GM04503 (cell line): ENCODE measurements at regions not wholly inside any gene's neighbourhood (a gene's known extent, or its start where the extent isn't known, plus 50 kb on each side); places are given as distances from the start of the nearest gene placed in this dataset.

Experiments
- DNase-seq: peaks from one replicate; pipeline ENCODE4 v3.0.0-alpha.2; 2012; ENCODE audit warnings: low read depth

DNA sequence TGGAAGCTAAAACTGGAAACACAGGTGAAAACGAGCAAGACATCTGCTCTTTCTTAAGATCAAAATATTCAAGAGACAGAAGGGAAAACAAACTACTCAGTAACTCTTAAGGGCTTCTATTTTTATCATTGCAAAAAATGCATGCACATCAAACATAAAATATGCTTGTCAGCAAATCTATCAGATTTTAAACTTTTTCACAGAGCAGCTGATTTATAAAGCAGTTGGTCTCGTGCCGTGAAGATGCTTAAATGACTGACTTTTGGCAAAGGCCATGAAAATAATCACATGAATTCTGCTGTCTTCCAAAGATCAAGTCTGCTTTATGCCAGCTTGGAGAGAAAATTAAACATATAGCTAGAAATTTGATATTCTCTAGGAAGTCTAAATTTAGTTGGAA lies 482.1 kb upstream of the HS3ST1 start:
- no peak for DNase-seq

DNA sequence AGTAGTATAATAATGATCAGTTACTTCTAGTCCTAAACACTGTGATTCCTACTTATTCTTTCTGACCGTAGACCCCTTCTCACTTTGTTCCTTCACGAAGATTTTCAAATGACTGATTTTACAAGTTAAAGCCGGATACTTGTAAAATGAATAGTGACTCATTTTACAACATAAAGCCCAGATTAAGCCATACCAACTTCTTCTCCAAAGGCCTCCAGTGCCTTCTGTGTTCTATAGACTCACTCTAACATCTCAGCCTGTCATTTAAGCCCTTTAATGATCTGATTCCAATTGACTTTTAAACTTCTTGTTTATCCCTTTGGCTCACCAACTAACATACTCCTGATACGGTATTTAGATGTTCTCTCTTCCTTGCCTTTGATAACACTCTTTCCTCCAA lies 480.0 kb upstream of the HS3ST1 start:
- DNase-seq: no peak

DNA sequence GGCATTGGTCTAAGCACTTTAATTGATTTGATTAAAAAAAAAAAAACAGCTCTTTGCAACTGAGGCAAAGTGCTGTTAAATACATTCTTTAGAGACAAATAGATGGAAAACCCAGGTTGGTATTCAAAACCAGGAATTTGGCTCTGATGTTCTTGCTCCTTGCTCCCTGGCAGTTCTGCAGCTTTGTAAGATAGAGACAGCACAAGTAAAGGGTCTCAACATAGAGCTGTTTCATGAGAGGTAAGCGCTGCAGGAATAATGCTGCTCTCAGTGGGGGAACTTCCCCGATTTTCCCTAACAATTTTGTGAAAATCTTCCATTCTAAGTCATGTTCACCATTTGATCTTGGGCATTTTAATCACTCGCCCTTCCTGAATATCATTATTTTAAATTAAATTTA lies 479.5 kb upstream of the HS3ST1 start:
- no peak for DNase-seq

DNA sequence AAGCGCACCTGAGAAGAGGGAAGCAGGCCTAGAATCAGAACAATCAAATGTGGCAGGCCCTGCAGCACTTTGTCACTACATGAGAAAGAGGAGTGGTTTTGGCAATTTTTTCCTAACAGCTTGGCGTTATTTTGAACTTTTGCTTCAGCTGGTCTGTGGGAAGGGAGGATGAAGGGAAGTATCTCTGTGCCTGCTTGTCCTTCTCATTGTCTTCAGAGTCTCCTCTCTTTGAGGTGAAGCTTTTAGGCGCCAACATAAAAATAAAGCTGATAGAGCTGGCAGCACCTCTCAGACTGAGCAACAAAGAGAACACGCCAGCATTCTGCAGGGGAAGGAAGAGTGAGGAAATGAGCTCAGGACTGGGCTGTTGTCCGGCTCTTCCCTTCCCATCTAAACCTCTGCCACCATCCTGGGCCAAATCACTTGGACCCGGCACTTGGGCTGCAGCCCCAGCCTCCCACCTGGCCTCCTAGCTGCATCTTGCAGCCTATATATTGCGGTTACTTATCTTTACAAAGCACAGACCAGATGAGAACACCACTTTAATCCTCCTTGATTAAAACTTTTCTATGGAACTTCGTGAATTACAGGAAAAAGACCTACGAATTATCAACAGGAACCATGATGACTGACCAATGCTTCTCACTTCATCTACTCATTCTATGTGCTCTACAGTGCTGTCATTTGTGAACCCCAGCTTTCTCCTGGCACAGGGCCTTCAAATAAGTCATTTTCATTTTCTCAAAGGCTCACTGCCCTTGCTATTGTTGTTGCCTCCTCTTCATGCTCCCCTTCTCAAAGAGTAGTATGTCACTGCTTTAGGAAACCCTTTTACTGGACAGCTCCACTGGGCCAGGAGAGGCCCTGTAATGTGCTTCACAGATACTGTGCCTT lies 476.4 kb upstream of the HS3ST1 start:
- DNase-seq: no peak

DNA sequence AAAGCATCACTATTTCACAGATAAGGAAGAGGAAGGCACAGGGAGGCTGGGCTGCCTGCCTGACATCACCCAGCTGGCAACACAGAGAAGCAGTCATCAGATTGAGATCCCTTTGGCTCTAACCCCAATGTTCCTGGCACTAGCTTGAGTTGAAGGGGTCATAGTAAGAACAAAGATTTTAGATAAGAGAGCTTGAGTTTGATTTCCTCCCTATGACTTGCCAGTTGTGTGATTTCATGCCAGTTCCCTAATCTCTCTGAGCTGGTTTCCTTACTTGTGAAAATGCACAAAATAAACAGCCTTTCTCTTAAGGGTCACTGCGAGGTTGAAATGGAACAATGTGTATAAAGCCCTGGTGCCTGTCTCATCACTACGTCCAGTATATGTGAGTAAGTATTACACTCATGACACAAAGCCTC lies 475.4 kb upstream of the HS3ST1 start:
- DNase-seq: no peak

DNA sequence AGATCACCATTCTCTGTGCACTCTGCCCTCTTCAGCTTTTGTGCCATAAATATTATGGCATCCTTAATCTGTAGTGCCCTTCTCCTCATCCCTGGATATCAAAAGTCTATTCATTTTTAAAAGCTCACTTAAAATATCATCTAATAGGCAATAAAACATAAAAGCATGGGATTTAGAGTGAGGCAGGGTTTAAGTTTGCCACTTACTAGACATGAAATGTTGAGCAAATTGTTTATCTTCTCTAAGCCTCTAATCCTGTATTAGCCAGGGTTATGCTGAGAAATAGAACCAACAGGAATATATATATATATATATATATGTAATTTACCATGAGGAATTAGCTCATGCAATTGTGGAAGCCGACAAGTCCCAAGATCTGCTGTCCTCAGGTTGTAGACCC lies 472.4 kb upstream of the HS3ST1 start:
- no peak for DNase-seq

DNA sequence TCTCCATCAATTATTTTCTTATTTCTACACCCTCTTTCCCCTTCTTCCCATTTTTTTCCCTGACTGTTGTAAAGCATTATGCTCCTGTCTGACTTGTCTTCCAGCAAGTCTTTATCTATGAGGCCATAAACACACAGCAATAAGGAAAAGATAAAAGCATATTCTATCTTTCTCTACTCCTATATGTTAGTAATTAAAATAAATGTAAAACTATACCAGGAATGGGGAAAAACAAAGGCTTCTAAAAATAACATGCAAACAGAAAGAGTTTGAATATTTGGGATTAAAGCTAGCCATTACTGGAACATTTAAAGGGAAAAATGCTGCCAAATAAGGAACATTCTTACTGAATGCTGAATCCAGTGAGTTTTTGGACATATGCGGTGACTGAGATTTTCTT lies 471.7 kb upstream of the HS3ST1 start:
- DNase-seq: no peak

DNA sequence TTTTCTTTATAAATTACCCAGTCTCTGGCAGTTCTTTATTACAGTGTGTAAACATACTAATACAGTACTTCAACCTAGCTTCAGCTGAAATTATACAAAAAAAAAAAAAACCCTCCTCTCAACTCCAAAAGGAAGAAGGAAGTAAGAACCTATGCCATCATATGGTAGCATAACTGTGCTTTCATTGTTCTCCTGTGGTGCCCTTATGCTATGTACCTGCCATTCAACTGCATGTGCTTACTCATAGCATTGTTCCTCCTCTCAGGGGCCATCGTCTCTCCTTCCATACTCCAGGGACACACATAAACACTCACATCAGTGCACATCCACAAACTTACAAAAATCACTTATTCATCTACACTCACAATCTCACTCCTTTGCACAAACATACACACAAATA lies 470.1 kb upstream of the HS3ST1 start:
- DNase-seq: no peak

DNA sequence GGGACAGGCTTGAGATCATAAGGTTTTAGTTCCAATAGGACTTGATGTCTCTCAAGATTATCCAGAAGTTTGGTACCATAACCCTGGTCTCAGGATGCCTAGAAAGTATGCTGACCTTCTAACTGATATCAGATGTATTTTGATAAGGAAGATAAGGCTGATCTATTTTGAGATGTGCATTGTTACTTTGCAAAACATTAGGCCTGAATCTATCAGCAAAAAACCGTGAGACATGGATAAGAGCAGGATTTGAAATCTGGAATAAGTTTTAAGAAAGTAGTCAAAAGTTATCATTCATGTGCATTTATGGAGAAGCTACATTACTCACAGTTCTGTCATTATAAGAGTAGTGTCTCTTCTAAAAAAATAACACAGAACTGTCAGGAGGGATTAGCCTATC lies 467.1 kb upstream of the HS3ST1 start:
- DNase-seq: no peak

DNA sequence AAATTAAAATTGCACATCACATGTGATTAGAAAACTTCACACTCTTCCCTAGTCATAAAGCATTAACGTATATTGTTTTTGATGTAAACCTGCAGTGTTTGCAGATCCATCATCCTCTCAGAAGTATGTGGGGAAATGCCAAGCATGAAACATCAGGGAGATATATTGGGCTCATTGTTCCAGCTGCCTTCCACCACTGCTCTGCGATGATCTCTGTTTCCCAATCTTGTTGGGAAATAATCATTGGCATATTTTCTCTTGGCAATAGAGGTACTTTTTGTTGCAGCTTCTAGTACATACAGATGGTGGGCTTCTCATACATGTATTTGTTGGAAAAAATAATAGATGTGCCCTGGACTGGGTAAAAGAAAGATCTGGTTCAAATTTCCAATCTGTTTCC lies 466.3 kb upstream of the HS3ST1 start:
- no peak for DNase-seq

DNA sequence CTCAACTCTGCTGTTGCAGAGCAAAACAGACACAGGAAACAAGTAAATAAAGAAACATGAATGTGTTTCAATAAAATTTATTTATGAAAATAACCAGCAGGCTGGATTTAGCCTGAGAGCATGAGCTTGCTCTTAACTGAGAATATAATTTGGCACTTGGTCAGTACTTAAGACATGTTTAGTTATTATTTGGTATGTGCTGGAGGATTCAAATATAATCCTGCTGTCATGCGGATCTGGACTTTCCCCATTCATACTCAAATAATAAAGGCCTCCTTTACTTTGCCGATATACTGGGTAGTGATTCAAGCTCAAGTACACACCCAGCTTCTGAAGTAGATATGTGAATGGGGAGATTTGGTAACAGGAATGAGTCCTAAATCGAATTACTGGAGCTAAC lies 465.5 kb upstream of the HS3ST1 start:
- no peak for DNase-seq

DNA sequence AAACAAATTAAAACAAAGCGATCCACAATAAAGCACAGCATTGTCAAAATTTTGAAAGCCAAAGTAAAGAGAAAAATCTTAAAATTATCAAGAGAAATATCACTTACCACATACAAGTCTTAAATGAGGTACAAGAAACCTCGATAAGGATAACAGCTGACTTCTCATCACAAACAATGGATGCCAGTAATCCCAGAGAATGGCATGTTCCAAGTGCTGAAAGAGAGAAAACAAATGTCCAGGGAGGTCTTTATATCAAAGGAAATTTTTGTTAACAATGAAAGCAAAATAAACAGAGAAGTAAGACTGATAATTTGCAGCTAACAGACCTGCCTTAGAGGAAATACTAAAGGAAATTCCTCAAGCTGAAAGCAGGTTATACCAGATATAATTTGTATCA lies 460.4 kb upstream of the HS3ST1 start:
- no peak for DNase-seq

DNA sequence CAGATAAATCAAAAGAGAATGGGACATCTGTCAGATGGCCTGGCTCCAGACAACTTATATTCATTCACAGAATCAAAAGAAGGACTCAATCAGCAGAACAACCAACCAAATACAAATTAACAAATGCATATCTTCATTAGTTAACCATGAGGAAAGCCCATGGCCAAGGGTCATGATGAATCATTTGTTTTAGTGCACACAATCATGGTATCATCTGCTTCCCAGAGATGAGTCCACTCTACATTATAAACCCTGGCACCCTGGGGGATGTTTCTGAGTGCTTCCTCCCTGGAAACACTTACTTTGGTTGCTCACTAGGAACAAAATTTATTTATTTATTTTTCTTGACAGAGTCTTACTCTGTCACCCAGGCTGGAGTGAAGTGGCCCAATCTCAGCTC lies 453.3 kb upstream of the HS3ST1 start:
- no peak for DNase-seq

DNA sequence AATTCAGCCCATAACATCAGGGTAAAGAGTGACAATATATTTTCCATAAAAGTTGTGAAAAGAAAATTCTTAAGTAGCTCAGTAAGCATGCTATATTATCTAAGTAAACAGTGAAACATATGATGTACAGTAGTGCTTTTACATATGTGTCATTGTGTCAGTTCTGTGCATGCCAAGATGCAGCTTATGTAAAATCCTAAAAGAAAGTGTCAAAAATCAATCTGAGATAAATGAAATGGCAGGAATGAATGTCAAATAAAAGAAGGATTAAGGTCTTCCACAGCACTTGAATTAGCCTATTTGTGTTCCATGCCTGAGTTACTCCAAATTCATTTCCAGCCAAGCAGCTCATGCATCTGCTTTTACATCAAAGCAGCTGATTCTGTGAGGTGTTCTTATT lies 452.7 kb upstream of the HS3ST1 start:
- DNase-seq: no peak

DNA sequence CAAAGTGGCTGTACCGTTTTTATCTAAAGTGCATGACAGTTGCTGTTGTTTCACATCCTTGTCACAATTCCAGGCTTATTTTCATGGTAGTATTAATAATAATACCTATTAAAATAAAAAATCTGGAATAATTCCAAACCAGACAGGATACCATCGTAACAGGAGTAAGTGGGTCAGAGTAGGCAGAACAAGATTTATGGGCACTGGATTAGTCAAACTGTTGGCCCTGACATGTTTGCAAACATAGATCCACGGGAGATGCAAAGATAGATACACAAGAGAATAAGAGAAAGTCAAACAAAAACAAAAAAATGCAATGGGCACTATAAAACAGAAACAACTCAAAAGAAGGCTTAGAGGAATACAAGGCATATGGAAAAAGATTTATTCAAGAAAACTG lies 449.5 kb upstream of the HS3ST1 start:
- DNase-seq: no peak

DNA sequence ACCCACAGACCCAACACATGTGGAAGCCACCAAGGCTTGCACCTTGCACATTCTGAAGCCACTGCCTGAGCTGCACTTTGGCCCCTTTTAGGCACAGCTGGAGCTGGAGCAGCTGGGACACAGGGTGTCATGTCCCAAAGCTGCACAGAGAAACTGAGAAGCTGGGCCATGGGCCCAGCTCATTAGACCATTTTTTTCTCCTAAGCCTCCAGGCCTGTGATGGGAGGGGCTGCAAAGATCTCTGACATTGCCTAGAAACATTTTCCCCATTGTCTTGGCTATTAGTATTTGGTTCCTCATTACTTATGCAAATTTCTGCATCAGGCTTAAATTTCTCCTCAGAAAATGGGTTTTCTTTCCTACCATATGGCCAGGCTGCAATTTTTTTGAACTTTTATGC lies 447.4 kb upstream of the HS3ST1 start:
- DNase-seq: no peak

DNA sequence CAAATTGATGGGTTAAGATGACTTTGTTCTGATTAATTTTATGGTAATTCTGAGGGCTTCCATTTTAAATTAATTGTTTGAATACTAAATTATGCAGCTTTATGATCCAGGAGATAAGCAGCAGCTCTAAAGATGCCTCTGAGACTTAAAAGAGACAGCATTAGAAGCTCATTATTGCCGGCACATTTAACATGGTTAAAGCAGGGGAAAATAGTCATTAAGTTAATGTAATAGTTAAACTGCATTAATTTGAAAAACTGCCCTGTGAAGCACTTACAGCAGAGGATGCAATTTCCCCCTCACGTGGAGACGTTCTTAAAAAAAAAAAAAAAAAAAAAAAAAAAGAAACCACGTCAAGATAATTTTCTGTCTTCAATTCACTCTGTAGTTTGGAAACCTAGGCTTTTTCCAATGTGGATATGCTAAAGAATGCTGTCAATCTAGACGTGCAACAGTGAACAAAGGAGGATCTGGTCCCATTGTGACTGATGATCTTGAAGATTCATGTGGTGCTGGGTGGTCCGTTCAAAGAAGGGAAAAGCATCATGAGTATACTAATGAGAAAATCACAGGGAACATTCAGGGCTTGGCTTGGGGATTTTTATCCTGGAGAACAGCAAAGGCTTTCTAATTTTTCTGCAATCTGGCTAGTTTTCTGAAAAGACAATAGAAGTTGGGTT lies 440.6 kb upstream of the HS3ST1 start:
- no peak for DNase-seq

DNA sequence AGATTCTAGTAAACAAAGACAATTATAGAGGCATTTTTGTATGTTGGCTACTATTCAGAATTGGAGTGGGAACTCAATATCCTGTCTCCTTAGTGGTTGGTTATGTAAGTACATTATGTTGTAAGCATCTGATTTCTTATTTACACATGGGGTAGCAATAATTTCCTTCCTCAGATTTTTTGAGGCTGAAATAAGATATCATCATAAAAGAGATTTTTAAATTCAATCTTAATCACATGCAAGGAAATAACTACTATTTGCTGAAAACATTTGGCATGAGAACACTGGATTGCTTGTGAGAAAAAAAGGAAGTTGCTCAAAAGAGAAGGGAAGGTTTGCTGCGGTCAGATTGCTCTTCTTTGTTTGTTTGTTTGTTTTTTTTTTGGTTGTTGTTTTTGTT lies 437.7 kb upstream of the HS3ST1 start:
- DNase-seq: no peak

DNA sequence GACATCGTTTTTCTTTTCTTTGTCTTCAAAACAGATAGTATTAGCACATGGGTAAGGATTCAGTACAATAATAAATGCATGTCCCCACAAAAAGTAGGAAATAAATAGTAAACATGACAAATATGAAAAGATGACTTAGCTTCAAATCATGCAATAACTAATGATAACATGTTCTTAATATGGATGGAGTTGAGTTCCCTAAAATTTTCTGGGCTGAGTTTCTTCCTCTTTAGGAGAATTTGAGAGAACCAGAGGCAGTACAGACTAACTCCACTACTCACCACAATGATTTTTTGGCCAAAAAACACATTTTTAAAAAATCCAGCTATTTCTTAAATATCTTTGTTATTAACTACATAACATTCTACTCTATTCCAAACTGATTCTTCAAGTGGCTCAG lies 432.3 kb upstream of the HS3ST1 start:
- no peak for DNase-seq

DNA sequence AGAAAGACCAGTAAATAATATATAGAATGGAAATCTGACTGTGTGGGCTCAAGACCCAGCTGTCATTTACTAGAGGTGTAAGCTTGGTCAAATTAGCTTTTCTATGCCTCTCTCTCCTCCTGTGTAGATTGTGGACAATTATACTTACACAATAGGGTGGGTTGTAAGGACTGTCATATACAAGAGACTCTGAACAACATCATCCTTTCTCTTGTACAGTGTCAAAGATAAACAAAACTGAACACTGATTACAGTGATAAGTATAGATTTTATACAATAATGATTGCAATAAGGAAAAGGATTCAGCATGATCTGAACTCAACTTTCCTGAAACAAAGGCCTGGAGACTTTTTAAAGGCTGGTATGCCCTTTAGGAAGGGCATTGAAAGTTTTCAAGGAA lies 429.2 kb upstream of the HS3ST1 start:
- DNase-seq: no peak

DNA sequence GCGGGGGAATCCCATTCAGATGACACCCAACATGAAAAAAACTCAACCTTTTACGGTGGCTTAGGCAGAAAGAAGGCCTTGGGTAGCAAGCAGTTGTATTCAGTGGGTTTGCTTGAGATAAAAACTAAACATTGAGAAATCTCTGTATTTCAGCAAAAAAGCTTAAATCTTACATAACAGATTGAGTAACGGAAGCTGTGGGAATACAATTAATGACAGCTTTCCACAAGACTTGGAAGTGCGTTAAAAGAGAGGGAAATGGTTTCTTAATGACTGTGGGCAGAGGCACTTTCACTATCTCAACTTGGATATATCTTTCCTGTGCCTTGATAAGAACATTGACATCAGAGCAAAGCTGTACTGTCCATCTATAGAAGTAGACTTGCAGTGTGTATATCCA lies 418.5 kb upstream of the HS3ST1 start:
- DNase-seq: no peak

DNA sequence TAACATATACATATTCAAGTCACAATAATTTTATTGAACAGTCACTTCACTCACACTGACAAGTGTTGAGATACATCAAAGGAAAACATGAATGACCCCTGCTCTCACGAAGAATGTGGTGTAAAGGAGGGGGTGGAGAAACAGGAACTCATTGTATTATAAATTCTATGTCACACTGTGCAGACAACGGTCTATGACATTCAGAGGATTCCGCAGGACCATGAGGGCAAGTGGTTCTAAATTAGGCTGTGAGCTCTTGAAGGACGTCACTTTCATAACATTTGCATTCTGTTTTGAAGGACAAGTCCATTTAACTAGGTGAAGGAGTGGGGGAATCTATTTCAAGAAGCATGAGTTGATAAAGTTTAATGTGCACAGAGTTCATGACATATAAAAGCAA lies 415.2 kb upstream of the HS3ST1 start:
- no peak for DNase-seq

DNA sequence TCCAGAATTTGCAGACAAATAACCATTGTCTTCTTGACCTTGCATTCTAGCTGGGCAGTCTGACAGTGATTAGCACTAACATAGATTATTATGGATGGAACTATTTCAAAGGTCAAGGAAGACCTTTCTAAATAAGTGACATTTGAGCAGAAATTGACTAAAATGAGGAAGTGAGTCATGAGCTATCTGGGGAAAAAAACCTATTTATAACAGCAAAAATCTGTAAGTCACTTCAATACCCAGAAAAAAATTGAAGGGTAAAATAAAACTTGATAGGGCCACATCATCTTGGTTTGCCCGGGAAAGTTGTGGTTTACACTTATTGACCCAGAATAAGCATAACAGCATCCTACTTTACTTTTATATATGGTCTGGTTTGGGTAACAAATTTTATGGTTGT lies 414.6 kb upstream of the HS3ST1 start:
- DNase-seq: no peak
